ENCODE measurements at regions not wholly inside any gene's neighbourhood (a gene's known extent, or its start where the extent isn't known, plus 50 kb on each side); places are given as distances from the start of the nearest gene placed in this dataset.

- TF ChIP-seq CTCF (IDR thresholded peaks at IDR 0.05 in 2 of 3, conservative IDR thresholded peaks at IDR 0.05 in 1 of 3; ENCODE audit: borderline replicate concordance in 1 of 3, insufficient read depth in 1 of 3, low read depth in 2 of 3, low read length in 2 of 3) = no peak
- TF ChIP-seq SRF (IDR thresholded peaks at IDR 0.05; ENCODE audit: low read depth) = no peak
- TF ChIP-seq RAD21 (IDR thresholded peaks at IDR 0.05; ENCODE audit: low read depth) = no peak
Observed at GRCh38 chr5:74140409-74140808, 500.1 kb downstream of the ENC1 start (continued).

GRCh38 chr5:74139589-74139988 lies 500.9 kb downstream of the ENC1 start:
- H3K27ac ChIP-seq (ENCODE audit: low read depth, low read length) = no peak overlapping the region
- CTCF ChIA-PET = no interaction called here
- no peak for ATAC-seq
- no peak overlapping the region for H3K4me3 ChIP-seq (replicated peaks in 1 of 2; ENCODE audit: low read depth in 1 of 2, low read length in 2 of 2)
- BruUV-seq (replicated peaks) = no TSS peak
- no peak overlapping the region for H3K9ac ChIP-seq (ENCODE audit: low read length)
- no peak overlapping the region for H2AFZ ChIP-seq (ENCODE audit: low read depth, low read length, poor library complexity, severe bottlenecking)
- intact Hi-C loops (cut with micrococcal nuclease) = no loop called here
- no peaks in the 10 kb centered on the region for H3K4me1 ChIP-seq (ENCODE audit: control insufficient read depth in 1 of 2, insufficient read depth in 2 of 2, low read length in 2 of 2)
- no peaks in the 10 kb centered on the region for H3K36me3 ChIP-seq (ENCODE audit: control insufficient read depth in 1 of 2, insufficient read depth in 2 of 2, low read length in 2 of 2)
- H3K9me3 ChIP-seq (ENCODE audit: control insufficient read depth in 1 of 2, insufficient read depth in 1 of 2, low read depth in 1 of 2, low read length in 2 of 2) = no peaks in the 10 kb centered on the region
- DNase-seq (ENCODE audit: low read depth, low spot score) = no peak
- POLR2A ChIA-PET = no interaction called here
- no peaks in the 10 kb centered on the region for H3K9me2 ChIP-seq (ENCODE audit: insufficient read depth)
- no peaks in the 10 kb centered on the region for H4K20me1 ChIP-seq (ENCODE audit: insufficient read depth)
- TF ChIP-seq FOSL1 (IDR thresholded peaks at IDR 0.05; ENCODE audit: low read depth) = no peak
- no peak for TF ChIP-seq CBX3 (IDR thresholded peaks at IDR 0.05; ENCODE audit: low read depth)
- TF ChIP-seq YY1 (IDR thresholded peaks at IDR 0.05; ENCODE audit: extremely low read depth, insufficient replicate concordance, low read depth, low read length) = no peak
- TF ChIP-seq RAD21 (IDR thresholded peaks at IDR 0.05; ENCODE audit: low read depth) = no peak
- no peak for TF ChIP-seq TCF7L2 (IDR thresholded peaks at IDR 0.05; ENCODE audit: borderline replicate concordance, extremely low read depth, insufficient read depth, insufficient read length)
- no peak for TF ChIP-seq ELF1 (IDR thresholded peaks at IDR 0.05; ENCODE audit: borderline replicate concordance, low read depth)
- TF ChIP-seq SP1 (IDR thresholded peaks at IDR 0.05; ENCODE audit: low read depth) = no peak
- TF ChIP-seq EGR1 (IDR thresholded peaks at IDR 0.05; ENCODE audit: low read depth) = no peak
- no peak for TF ChIP-seq EZH2phosphoT487 (IDR thresholded peaks at IDR 0.05; ENCODE audit: borderline replicate concordance)
- no peak for TF ChIP-seq EZH2 (IDR thresholded peaks at IDR 0.05)
- TF ChIP-seq ZBTB33 (IDR thresholded peaks at IDR 0.05; ENCODE audit: extremely low read depth, insufficient replicate concordance, low read length) = no peak
- TF ChIP-seq ATF3 (IDR thresholded peaks at IDR 0.05) = no peak
- no peak for TF ChIP-seq ZFX (IDR thresholded peaks at IDR 0.05)
- TF ChIP-seq SIN3A (IDR thresholded peaks at IDR 0.05; ENCODE audit: low read depth) = no peak
- TF ChIP-seq JUND (IDR thresholded peaks at IDR 0.05) = no peak
- TF ChIP-seq MAX (IDR thresholded peaks at IDR 0.05) = no peak
- no peak for TF ChIP-seq POLR2AphosphoS5 (IDR thresholded peaks at IDR 0.05; ENCODE audit: low read depth, low read length)
- no peaks in the 10 kb centered on the region for H3K79me2 ChIP-seq (ENCODE audit: insufficient read depth, low read length)
- no peak overlapping the region for H3K4me2 ChIP-seq (ENCODE audit: low read length)
- RAD21 ChIA-PET (ENCODE audit: low non-redundant PET in 1 of 2, low total read pairs in 2 of 2, uncharacterized antibody in 2 of 2, unreplicated experiment in 2 of 2) = no interaction called here
- peaks cover 6% of the 10 kb centered on the region; the same call in 1 of the 2 replicates for H3K27me3 ChIP-seq (ENCODE audit: insufficient read depth, low read length)
